ENCODE measurements at regions not wholly inside any gene's neighbourhood (a gene's known extent, or its start where the extent isn't known, plus 50 kb on each side); places are given as distances from the start of the nearest gene placed in this dataset.

DNA sequence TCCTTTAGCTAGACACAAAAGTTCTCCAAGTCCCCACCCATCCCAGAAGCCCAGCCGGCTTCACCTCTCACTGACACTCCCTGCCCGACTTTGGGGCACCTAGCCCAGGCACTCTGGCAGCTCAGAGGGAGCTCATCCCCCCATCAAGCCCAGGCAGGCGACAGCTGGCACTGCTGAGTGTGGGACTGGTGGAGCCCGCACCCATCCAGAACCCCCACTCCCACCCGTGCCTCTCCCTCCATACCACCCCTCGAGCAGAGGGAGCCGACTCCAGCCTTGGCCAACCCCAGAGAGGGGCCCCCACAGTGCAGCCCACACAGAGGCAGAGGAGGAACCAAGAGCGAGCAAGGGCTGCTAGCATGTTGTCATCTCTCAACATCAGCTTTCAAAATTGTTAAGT is 658.6 kb downstream of the AMY1C start:
- no peak for DNase-seq (ENCODE audit: extremely low spot score)
- WGBS: 76% methylated on average over 8 of the region's 8 CpGs
- no peak overlapping the region for H3K27ac ChIP-seq (ENCODE audit: low read depth)
- H3K4me1 ChIP-seq (ENCODE audit: insufficient read depth): no peaks in the 10 kb centered on the region
- no peaks in the 10 kb centered on the region for H3K36me3 ChIP-seq (ENCODE audit: insufficient read depth)
- no peak overlapping the region for H3K4me3 ChIP-seq (ENCODE audit: low read depth, low read length)

DNA sequence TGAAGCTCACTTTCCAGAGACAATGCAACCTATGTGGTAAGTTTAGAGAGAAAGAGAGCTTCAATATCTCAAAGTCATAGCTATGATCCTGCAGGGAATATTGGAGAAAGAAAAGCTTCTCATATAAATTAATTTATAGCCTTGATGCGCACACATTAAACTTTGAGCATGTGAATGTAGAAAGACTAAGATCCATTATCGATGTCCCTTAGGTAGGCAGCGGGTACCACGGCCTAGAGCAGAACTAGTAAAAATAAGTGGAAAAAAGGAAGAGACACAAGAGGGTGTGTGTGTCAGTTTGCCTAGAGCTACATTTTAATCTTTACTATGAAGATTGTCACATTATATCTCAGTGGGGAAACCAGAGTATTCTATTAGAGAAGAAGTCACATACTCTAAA is 685.6 kb downstream of the AMY1C start:
- DNase-seq (ENCODE audit: extremely low spot score): no peak
- Histone ChIP-seq H3K4me3 (ENCODE audit: low read depth, low read length) (no peak overlapping the region), H3K36me3 (ENCODE audit: insufficient read depth) (no peaks in the 10 kb centered on the region), H3K4me1 (ENCODE audit: insufficient read depth) (no peaks in the 10 kb centered on the region), H3K27ac (ENCODE audit: low read depth) (no peak overlapping the region)
- WGBS: 72% methylated on average over 4 of the region's 4 CpGs

DNA sequence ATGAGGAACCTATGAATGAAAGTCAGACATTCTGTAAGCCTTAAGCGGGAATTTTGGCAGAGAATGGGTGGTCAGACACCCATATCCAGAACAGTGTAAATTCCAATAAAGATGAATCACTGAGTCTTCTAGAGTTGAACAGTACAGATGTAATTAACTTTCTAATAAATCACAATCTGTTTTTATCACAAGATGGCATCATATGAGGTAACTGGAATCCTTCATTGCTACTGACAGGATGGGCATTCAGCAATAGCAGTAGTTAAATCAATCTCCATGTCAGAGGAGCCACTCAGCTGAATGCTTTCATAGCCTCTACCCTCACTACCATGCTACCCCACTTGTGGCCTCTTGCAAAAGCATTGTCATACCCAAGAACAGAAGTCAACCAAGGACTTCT is 690.3 kb downstream of the AMY1C start:
- H3K4me3 ChIP-seq (ENCODE audit: low read depth, low read length): no peak overlapping the region
- H3K36me3 ChIP-seq (ENCODE audit: insufficient read depth): no peaks in the 10 kb centered on the region
- H3K4me1 ChIP-seq (ENCODE audit: insufficient read depth): no peaks in the 10 kb centered on the region
- 91% methylated on average over 1 of the region's 1 CpG for WGBS
- no peak overlapping the region for H3K27ac ChIP-seq (ENCODE audit: low read depth)
- no peak for DNase-seq (ENCODE audit: extremely low spot score)

DNA sequence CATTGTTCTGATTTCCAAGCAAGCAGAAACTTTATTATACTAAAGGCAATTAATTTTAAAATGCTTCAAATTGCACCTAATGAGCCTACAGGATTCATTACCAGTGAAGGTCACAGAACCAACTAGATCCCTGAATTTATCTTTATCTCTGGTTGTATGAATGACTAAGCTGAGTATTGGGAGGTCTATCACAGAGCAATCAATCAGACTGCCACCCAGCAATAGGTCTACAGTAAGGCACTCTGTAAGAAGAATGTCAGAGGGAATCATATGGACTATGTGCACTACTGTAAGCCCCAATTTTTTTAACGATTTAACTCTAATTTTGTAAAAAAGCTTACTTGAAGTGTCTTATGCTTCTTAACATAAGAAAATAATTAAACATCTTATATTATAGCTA is 707.0 kb downstream of the AMY1C start:
- no peaks in the 10 kb centered on the region for H3K4me1 ChIP-seq (ENCODE audit: insufficient read depth)
- DNase-seq (ENCODE audit: extremely low spot score): no peak
- 91% methylated on average over 1 of the region's 1 CpG for WGBS
- no peak overlapping the region for H3K27ac ChIP-seq (ENCODE audit: low read depth)
- no peaks in the 10 kb centered on the region for H3K36me3 ChIP-seq (ENCODE audit: insufficient read depth)
- H3K4me3 ChIP-seq (ENCODE audit: low read depth, low read length): no peak overlapping the region

DNA sequence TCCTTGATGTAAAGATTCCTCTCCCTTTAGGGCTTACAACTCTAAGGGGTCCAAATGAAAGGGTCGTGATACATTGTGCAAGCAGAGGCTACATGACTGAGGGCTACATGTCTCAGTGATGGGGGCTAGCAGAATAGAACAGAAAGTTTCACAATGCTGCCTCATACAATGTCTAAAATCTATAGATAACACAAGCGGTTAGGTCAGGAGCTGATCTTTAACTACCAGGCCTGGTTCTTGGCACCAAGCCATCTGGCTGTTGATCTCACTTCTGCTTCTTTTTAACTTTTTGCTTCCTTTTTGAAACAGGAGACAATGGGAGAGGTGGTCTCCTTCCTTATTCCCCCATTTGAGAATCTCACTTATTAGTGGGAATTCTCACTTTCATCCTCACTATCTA is 710.2 kb downstream of the AMY1C start:
- no peak overlapping the region for H3K27ac ChIP-seq (ENCODE audit: low read depth)
- DNase-seq (ENCODE audit: extremely low spot score): no peak
- H3K4me1 ChIP-seq (ENCODE audit: insufficient read depth): no peaks in the 10 kb centered on the region
- no peaks in the 10 kb centered on the region for H3K36me3 ChIP-seq (ENCODE audit: insufficient read depth)
- H3K4me3 ChIP-seq (ENCODE audit: low read depth, low read length): no peak overlapping the region
- 68% methylated on average over 2 of the region's 2 CpGs for WGBS

DNA sequence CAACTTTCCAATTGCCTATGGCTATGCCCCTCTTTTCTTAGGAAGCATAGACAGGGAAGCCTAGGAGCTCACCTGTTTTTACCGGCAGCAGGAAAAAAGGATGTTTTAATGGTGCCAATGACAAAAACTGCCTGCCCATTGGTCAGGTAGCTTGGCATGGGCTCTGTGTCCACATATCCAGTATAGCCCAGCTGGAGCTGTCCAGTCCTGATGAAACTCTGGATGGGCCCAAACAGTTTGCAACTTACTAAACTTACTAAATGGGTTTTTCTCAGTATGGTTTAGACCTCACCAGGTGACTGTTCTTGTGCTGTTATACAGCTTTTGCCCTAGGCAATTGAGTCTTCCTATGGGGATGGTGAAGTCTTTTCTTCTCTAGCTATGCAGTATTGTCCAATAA is 711.2 kb downstream of the AMY1C start:
- Histone ChIP-seq H3K36me3 (ENCODE audit: insufficient read depth) (no peaks in the 10 kb centered on the region), H3K27ac (ENCODE audit: low read depth) (no peak overlapping the region), H3K4me1 (ENCODE audit: insufficient read depth) (no peaks in the 10 kb centered on the region), H3K4me3 (ENCODE audit: low read depth, low read length) (no peak overlapping the region)
- DNase-seq (ENCODE audit: extremely low spot score): no peak
- WGBS: 95% methylated on average over 1 of the region's 1 CpG

DNA sequence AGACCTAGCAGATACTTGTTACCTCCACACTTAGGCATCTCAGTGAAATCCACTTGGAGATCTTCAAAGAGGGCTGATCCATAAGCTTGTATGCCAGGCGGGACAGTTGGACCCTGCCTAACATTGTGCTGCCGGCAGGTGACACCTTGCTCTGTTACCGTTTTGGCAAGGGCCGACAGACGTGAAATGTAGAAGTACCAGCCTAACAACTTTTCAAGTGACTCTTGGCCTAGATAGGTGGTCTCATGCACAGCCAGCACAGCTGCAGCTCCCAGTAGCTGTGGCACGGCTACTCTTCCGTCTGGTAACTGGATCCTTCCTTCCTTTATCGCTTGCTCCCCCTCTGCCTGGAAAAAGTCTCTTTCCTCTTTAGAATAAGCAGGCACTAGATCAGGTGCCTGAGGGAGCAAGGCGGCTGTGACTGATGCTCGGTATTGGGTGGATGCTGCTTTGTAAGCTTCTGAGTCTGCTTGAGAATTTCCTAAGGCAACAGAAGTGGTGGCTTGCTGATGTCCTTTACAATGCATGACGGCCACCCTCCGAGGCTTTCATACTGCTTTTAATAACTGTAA is 713.5 kb downstream of the AMY1C start:
- DNase-seq (ENCODE audit: extremely low spot score): no peak
- Histone ChIP-seq H3K4me1 (ENCODE audit: insufficient read depth) (no peaks in the 10 kb centered on the region), H3K27ac (ENCODE audit: low read depth) (no peak overlapping the region), H3K36me3 (ENCODE audit: insufficient read depth) (no peaks in the 10 kb centered on the region), H3K4me3 (ENCODE audit: low read depth, low read length) (no peak overlapping the region)
- WGBS: 89% methylated on average over 12 of the region's 12 CpGs

DNA sequence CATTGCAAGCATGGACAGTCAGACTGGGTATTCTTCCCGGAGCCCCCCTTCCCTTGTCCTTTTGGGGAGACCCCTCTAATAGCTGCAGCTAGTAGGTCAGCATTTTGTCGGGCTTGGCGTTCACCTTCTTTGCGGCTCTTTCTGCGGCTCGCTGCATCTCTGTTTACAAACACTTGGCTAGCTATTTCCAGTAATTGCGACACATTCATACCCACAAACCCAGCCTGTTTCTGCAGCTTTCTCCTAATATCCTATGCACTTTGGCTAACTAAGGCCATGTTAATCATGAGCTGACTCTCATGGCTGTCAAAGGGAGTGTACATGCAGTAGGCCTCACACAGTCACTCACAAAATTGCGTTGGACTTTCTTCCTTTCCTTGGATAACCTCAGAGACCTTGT is 716.4 kb downstream of the AMY1C start:
- no peak overlapping the region for H3K4me3 ChIP-seq (ENCODE audit: low read depth, low read length)
- WGBS: 93% methylated on average over 8 of the region's 8 CpGs
- H3K36me3 ChIP-seq (ENCODE audit: insufficient read depth): no peaks in the 10 kb centered on the region
- no peak for DNase-seq (ENCODE audit: extremely low spot score)
- no peak overlapping the region for H3K27ac ChIP-seq (ENCODE audit: low read depth)
- H3K4me1 ChIP-seq (ENCODE audit: insufficient read depth): no peaks in the 10 kb centered on the region

DNA sequence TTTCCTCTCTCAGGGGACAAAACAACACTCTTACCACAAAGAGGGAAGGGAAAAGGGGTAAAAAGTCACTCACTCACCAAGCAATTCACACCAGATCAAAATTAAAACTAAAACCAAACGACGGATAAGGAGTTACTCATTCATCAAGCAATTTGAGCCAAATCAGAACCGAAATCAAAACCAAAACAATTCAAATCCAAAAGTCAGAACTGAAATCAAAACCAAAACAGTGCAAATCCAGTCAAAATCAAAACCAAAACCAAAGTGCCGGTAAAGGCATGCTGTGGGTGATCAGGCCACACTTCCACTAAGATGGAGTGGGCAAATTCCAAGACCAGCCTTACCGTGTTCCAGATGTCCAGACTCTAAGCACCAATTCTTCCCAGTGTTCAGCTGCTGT is 717.9 kb downstream of the AMY1C start:
- H3K4me3 ChIP-seq (ENCODE audit: low read depth, low read length): no peak overlapping the region
- H3K36me3 ChIP-seq (ENCODE audit: insufficient read depth): no peaks in the 10 kb centered on the region
- H3K27ac ChIP-seq (ENCODE audit: low read depth): no peak overlapping the region
- no peak for DNase-seq (ENCODE audit: extremely low spot score)
- H3K4me1 ChIP-seq (ENCODE audit: insufficient read depth): no peaks in the 10 kb centered on the region
- WGBS: 73% methylated on average over 5 of the region's 5 CpGs

DNA sequence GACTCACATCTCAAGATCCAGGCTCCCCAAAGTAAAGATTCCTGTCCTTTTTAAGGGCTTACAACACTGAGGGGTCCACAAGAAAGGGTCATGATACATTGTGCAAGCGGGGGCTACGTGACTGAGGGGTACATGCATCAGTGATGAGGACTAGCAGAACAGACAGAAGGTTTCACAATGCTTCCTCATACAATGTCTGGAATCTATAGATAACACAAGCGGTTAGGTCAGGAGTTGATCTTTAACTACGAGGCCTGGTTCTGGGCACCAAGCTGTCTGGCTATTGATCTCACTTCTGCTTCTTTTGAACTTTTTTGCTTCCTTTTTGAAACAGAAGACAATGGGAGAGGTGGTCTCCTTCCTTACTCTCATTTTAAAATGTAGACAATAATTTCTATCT is 718.6 kb downstream of the AMY1C start:
- no peak overlapping the region for H3K27ac ChIP-seq (ENCODE audit: low read depth)
- H3K4me1 ChIP-seq (ENCODE audit: insufficient read depth): no peaks in the 10 kb centered on the region
- whole genome bisulfite sequencing: 84% methylated on average over 4 of the region's 4 CpGs
- no peaks in the 10 kb centered on the region for H3K36me3 ChIP-seq (ENCODE audit: insufficient read depth)
- no peak for DNase-seq (ENCODE audit: extremely low spot score)
- no peak overlapping the region for H3K4me3 ChIP-seq (ENCODE audit: low read depth, low read length)

DNA sequence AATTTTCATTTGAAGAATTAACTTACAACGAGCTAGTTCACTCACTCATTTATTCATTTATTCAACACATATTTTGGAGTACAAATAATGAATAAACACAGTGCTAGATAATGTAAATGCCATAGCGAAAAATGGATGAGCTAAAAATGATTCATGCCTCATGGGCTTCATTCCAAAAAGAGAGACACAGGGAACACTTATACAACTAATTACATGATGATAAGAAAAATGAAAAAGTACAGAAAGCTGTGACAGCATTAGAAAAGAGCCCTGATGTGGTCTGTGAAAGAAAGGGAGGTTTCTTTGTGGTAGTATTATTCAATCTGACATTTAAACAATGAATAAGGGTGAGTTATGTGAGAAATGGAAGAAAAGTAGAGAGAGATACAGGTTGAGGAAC is 726.4 kb downstream of the AMY1C start:
- no peaks in the 10 kb centered on the region for H3K36me3 ChIP-seq (ENCODE audit: insufficient read depth)
- WGBS: 40% methylated on average over 2 of the region's 2 CpGs
- no peak for DNase-seq (ENCODE audit: extremely low spot score)
- H3K27ac ChIP-seq (ENCODE audit: low read depth): no peak overlapping the region
- no peaks in the 10 kb centered on the region for H3K4me1 ChIP-seq (ENCODE audit: insufficient read depth)
- no peak overlapping the region for H3K4me3 ChIP-seq (ENCODE audit: low read depth, low read length)

DNA sequence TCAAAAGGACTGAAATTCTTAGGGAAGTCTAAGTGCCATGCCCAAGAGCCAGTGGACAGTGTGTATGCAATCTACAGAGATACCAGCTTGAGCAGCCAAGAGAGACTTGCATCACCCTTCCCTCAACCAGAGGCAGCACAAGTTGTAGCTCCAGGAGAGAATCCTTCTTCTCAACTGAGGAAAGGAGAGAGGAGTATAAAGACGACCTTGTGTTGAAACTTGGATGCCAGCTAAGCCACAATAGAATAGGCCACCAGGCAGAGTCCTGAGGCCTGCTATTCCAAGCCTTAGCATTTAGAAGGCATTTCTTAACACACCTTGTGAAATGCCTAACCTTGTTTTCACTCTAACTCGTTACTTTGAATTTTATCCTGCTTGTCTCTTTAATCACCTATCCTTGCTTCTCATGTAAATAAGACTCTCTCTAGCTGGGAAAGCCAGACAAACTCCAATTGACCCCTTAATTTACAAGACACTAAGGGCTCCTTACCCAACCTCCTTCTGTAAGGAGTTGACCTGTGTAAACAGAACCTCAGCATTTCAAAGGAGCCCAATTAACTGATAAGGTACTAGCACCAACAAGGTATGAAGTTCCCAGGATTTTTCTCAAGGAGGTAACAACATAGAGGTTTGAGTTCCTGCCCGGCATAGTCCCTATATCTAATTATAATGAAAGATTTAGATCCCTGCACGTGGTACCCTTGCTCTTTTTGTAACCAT is 738.8 kb downstream of the AMY1C start:
- H3K4me3 ChIP-seq (ENCODE audit: low read depth, low read length): no peak overlapping the region
- no peak for DNase-seq (ENCODE audit: extremely low spot score)
- H3K4me1 ChIP-seq (ENCODE audit: insufficient read depth): no peaks in the 10 kb centered on the region
- WGBS: 27% methylated on average over 4 of the region's 4 CpGs
- H3K36me3 ChIP-seq (ENCODE audit: insufficient read depth): no peaks in the 10 kb centered on the region
- no peak overlapping the region for H3K27ac ChIP-seq (ENCODE audit: low read depth)

DNA sequence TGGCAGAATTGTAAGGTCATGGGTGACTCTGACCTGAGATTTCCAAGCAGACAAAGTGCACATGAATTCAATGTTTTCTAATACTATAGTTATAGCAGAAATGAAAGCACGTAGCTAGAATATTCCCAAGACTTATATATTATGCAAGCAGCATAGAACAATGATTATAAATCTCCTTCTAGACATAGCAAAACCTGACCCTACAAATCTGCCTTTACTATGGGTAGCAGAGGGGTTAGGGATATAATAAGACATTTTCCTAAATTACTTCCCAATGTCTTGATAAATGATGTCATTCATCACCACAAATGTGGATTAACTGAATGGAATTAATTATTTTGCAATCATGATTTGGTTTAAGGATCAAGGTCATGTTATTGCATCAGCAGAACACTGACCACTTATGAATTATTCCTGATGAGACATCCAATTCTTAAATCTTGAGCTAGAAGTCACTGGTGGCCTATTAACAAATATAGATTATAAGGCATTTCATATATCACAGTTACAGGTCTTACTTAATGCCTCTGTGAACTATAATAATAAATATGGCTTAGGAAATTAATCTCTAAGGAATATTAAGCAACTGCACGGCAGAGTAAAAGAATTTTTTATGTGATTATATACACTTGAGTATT is 776.6 kb downstream of the AMY1C start:
- no peak overlapping the region for H3K27ac ChIP-seq (ENCODE audit: low read depth)
- 55% methylated on average over 2 of the region's 2 CpGs for WGBS
- no peak for DNase-seq (ENCODE audit: extremely low spot score)
- H3K4me3 ChIP-seq (ENCODE audit: low read depth, low read length): no peak overlapping the region
- no peaks in the 10 kb centered on the region for H3K36me3 ChIP-seq (ENCODE audit: insufficient read depth)
- H3K4me1 ChIP-seq (ENCODE audit: insufficient read depth): no peaks in the 10 kb centered on the region

DNA sequence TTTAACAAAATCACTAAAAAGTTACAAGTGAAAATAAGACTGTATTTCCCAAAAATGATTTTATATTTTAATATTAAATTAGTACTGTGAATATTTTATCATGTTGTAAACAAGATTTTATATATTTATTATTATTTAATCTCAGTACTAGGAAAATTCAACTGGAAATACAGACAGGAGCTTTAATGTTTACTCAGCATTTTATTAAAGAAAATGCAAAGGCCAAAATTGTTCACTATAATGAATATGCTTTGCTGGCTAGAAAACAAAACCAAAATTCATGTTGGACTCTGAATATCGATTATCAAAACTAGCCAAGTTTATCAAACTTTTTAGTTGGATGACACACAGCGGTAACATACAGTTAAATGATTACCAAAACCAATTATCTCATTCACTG is 782.3 kb downstream of the AMY1C start:
- H3K4me1 ChIP-seq (ENCODE audit: insufficient read depth): no peaks in the 10 kb centered on the region
- DNase-seq (ENCODE audit: extremely low spot score): no peak
- H3K27ac ChIP-seq (ENCODE audit: low read depth): no peak overlapping the region
- no peak overlapping the region for H3K4me3 ChIP-seq (ENCODE audit: low read depth, low read length)
- H3K36me3 ChIP-seq (ENCODE audit: insufficient read depth): no peaks in the 10 kb centered on the region
- WGBS: 87% methylated on average over 2 of the region's 2 CpGs

Data from urinary bladder (tissue), 3 donors.